ENCODE measurements at regions not wholly inside any gene's neighbourhood (a gene's known extent, or its start where the extent isn't known, plus 50 kb on each side); places are given as distances from the start of the nearest gene placed in this dataset.
A peak's percentile ranks its signal among the peaks of the same experiment; 100 is the strongest.

- no peak for TF ChIP-seq EZH2 (IDR thresholded peaks at IDR 0.05; ENCODE audit: insufficient read depth, low read length)
- no peak for TF ChIP-seq CTCF (IDR thresholded peaks at IDR 0.05; ENCODE audit: insufficient read depth, low read depth, low read length)
- Mint-ChIP-seq H3K4me1 (ENCODE audit: low read depth, unreplicated experiment) (no peaks in the 10 kb centered on the region), H3K36me3 (ENCODE audit: low read depth, unreplicated experiment) (no peaks in the 10 kb centered on the region), H3K27ac (ENCODE audit: unreplicated experiment) (no peak overlapping the region), H3K27me3 (ENCODE audit: low read depth, unreplicated experiment) (peaks cover 11% of the 10 kb centered on the region), H3K4me3 (ENCODE audit: unreplicated experiment) (no peak overlapping the region), H3K9me3 (ENCODE audit: unreplicated experiment) (no peaks in the 10 kb centered on the region)
- no peaks in the 10 kb centered on the region for H3K36me3 ChIP-seq (ENCODE audit: insufficient read depth, low read length)
- no peak overlapping the region for H3K9ac ChIP-seq (ENCODE audit: low read length)
- H3K79me2 ChIP-seq (ENCODE audit: insufficient read depth, low read length): no peaks in the 10 kb centered on the region
- DNase-seq (ENCODE audit: low read depth): no peak
- H3K4me3 ChIP-seq (ENCODE audit: insufficient read depth, low read depth, low read length): no peak overlapping the region
- no peak for FAIRE-seq
- H3K4me1 ChIP-seq (ENCODE audit: insufficient read depth, low read length): no peaks in the 10 kb centered on the region
- no peak overlapping the region for H2AFZ ChIP-seq (ENCODE audit: low read depth, low read length)
- no peak overlapping the region for H3K4me2 ChIP-seq (ENCODE audit: low read length)
- no peaks in the 10 kb centered on the region for H3K9me3 ChIP-seq (ENCODE audit: insufficient read depth, low read depth, low read length)
- no peak overlapping the region for H3K27ac ChIP-seq (ENCODE audit: low read depth, low read length)
- no peaks in the 10 kb centered on the region for H4K20me1 ChIP-seq (ENCODE audit: insufficient read depth, low read length)
- H3K27me3 ChIP-seq (ENCODE audit: insufficient read depth, low read length): no peaks in the 10 kb centered on the region
Observed at GRCh38 chr15:72934921-72935320, 117.3 kb upstream of the NEO1 start.

GRCh38 chr15:72933976-72934375 lies 118.3 kb upstream of the NEO1 start:
- H3K27me3 ChIP-seq (ENCODE audit: insufficient read depth, low read length): no peaks in the 10 kb centered on the region
- Mint-ChIP-seq H3K4me1 (ENCODE audit: low read depth, unreplicated experiment) (no peaks in the 10 kb centered on the region), H3K27me3 (ENCODE audit: low read depth, unreplicated experiment) (peaks cover 6% of the 10 kb centered on the region), H3K27ac (ENCODE audit: unreplicated experiment) (no peak overlapping the region), H3K4me3 (ENCODE audit: unreplicated experiment) (no peak overlapping the region), H3K9me3 (ENCODE audit: unreplicated experiment) (no peaks in the 10 kb centered on the region), H3K36me3 (ENCODE audit: low read depth, unreplicated experiment) (no peaks in the 10 kb centered on the region)
- H3K4me3 ChIP-seq (ENCODE audit: insufficient read depth, low read depth, low read length): no peak overlapping the region
- H3K9ac ChIP-seq (ENCODE audit: low read length): no peak overlapping the region
- H3K27ac ChIP-seq (ENCODE audit: low read depth, low read length): no peak overlapping the region
- H2AFZ ChIP-seq (ENCODE audit: low read depth, low read length): no peak overlapping the region
- no peaks in the 10 kb centered on the region for H3K4me1 ChIP-seq (ENCODE audit: insufficient read depth, low read length)
- peak; percentile 26 for DNase-seq (ENCODE audit: low read depth)
- no peaks in the 10 kb centered on the region for H3K9me3 ChIP-seq (ENCODE audit: insufficient read depth, low read depth, low read length)
- H4K20me1 ChIP-seq (ENCODE audit: insufficient read depth, low read length): no peaks in the 10 kb centered on the region
- no peaks in the 10 kb centered on the region for H3K79me2 ChIP-seq (ENCODE audit: insufficient read depth, low read length)
- no peaks in the 10 kb centered on the region for H3K36me3 ChIP-seq (ENCODE audit: insufficient read depth, low read length)
- no peak for TF ChIP-seq EZH2 (IDR thresholded peaks at IDR 0.05; ENCODE audit: insufficient read depth, low read length)
- TF ChIP-seq CTCF (IDR thresholded peaks at IDR 0.05; ENCODE audit: insufficient read depth, low read depth, low read length): no peak
- no peak for FAIRE-seq
- H3K4me2 ChIP-seq (ENCODE audit: low read length): no peak overlapping the region

GRCh38 chr15:72932472-72932871 lies 119.8 kb upstream of the NEO1 start:
- Mint-ChIP-seq H3K4me1 (ENCODE audit: low read depth, unreplicated experiment) (no peaks in the 10 kb centered on the region), H3K9me3 (ENCODE audit: unreplicated experiment) (no peaks in the 10 kb centered on the region), H3K27me3 (ENCODE audit: low read depth, unreplicated experiment) (peaks cover 7% of the 10 kb centered on the region), H3K4me3 (ENCODE audit: unreplicated experiment) (no peak overlapping the region), H3K27ac (ENCODE audit: unreplicated experiment) (no peak overlapping the region), H3K36me3 (ENCODE audit: low read depth, unreplicated experiment) (no peaks in the 10 kb centered on the region)
- H3K9ac ChIP-seq (ENCODE audit: low read length): no peak overlapping the region
- FAIRE-seq (no peak), DNase-seq (ENCODE audit: low read depth) (no peak)
- H3K27ac ChIP-seq (ENCODE audit: low read depth, low read length): no peak overlapping the region
- TF ChIP-seq EZH2 (IDR thresholded peaks at IDR 0.05; ENCODE audit: insufficient read depth, low read length) (no peak), CTCF (IDR thresholded peaks at IDR 0.05; ENCODE audit: insufficient read depth, low read depth, low read length) (no peak)
- H3K27me3 ChIP-seq (ENCODE audit: insufficient read depth, low read length): no peaks in the 10 kb centered on the region
- H3K36me3 ChIP-seq (ENCODE audit: insufficient read depth, low read length): no peaks in the 10 kb centered on the region
- no peak overlapping the region for H3K4me2 ChIP-seq (ENCODE audit: low read length)
- H3K4me1 ChIP-seq (ENCODE audit: insufficient read depth, low read length): no peaks in the 10 kb centered on the region
- no peaks in the 10 kb centered on the region for H3K9me3 ChIP-seq (ENCODE audit: insufficient read depth, low read depth, low read length)
- no peaks in the 10 kb centered on the region for H4K20me1 ChIP-seq (ENCODE audit: insufficient read depth, low read length)
- H3K79me2 ChIP-seq (ENCODE audit: insufficient read depth, low read length): no peaks in the 10 kb centered on the region
- no peak overlapping the region for H2AFZ ChIP-seq (ENCODE audit: low read depth, low read length)
- no peak overlapping the region for H3K4me3 ChIP-seq (ENCODE audit: insufficient read depth, low read depth, low read length)
